Upper lobe of right lung (tissue), 1 donor: ENCODE measurements at regions not wholly inside any gene's neighbourhood (a gene's known extent, or its start where the extent isn't known, plus 50 kb on each side); places are given as distances from the start of the nearest gene placed in this dataset.

Source experiments
- ATAC-seq: fragments of 200-7000 bp; cut with Tn5 transposase; one replicate; pipeline ENCODE4 v1.9.1; 2020; ENCODE audit warnings: mild to moderate bottlenecking, moderate library complexity
- DNase-seq: peaks from one replicate; pipeline ENCODE4 v3.0.0-alpha.2; 2020
- H3K27ac ChIP-seq: fragments of 200-600 bp; one replicate; pipeline ENCODE4 v1.8.0; 2022
- H3K27me3 ChIP-seq: fragments of 200-600 bp; one replicate; pipeline ENCODE4 v1.8.0; 2022; ENCODE audit warnings: mild to moderate bottlenecking
- H3K36me3 ChIP-seq: fragments of 200-600 bp; one replicate; pipeline ENCODE4 v1.8.0; 2022
- H3K4me1 ChIP-seq: fragments of 200-600 bp; one replicate; pipeline ENCODE4 v1.8.0; 2022
- H3K4me3 ChIP-seq: fragments of 200-600 bp; one replicate; pipeline ENCODE4 v1.8.0; 2022; ENCODE audit warnings: mild to moderate bottlenecking
- H3K9me3 ChIP-seq: fragments of 200-600 bp; one replicate; pipeline ENCODE4 v1.8.0; 2022
- intact Hi-C: fragments of 100-400 bp; cut with DNase I; formaldehyde crosslinking; loops from one replicate; pipeline ENCODE4 v1.11.0; 2022
- TF ChIP-seq, protein P1 (sequence below): fragments of 200-600 bp; IDR thresholded peaks from one replicate; pipeline ENCODE4 v1.8.0; 2022; ENCODE audit warnings: antibody characterized with exemption
- donor health status: DM: no; HTN: yes; CAD: no; lungs with severe emphysema.

DNA sequence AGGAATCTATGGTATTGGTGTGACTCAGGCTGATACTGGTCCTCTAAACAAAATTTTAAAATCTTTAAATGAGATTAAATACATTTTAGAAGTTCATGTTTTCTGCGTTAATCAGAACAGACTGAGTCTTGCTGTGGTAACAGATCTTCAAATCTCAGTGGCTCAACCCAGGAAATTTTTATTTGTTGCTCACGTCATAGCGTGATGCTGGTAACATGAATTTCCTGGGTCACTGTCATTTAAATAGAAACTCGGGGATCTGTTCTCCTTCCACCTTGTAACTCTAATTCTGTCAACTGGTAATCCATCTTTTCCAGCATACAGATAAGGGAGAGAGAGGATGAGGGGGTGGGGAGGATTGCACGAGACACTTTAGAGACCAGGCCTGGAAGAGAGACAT lies 90.0 kb downstream of the CDC42EP3 start:
- DNase-seq = no peak
- Histone ChIP-seq H3K4me1 (peaks cover 36% of the 10 kb centered on the region), H3K9me3 (no peaks in the 10 kb centered on the region), H3K27me3 (no peaks in the 10 kb centered on the region), H3K27ac (no peak overlapping the region), H3K36me3 (no peaks in the 10 kb centered on the region), H3K4me3 (no peak overlapping the region)
- no peak for ATAC-seq
- TF ChIP-seq, protein P1, sequence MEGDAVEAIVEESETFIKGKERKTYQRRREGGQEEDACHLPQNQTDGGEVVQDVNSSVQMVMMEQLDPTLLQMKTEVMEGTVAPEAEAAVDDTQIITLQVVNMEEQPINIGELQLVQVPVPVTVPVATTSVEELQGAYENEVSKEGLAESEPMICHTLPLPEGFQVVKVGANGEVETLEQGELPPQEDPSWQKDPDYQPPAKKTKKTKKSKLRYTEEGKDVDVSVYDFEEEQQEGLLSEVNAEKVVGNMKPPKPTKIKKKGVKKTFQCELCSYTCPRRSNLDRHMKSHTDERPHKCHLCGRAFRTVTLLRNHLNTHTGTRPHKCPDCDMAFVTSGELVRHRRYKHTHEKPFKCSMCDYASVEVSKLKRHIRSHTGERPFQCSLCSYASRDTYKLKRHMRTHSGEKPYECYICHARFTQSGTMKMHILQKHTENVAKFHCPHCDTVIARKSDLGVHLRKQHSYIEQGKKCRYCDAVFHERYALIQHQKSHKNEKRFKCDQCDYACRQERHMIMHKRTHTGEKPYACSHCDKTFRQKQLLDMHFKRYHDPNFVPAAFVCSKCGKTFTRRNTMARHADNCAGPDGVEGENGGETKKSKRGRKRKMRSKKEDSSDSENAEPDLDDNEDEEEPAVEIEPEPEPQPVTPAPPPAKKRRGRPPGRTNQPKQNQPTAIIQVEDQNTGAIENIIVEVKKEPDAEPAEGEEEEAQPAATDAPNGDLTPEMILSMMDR = no peak
- intact Hi-C loops = no loop called here

DNA sequence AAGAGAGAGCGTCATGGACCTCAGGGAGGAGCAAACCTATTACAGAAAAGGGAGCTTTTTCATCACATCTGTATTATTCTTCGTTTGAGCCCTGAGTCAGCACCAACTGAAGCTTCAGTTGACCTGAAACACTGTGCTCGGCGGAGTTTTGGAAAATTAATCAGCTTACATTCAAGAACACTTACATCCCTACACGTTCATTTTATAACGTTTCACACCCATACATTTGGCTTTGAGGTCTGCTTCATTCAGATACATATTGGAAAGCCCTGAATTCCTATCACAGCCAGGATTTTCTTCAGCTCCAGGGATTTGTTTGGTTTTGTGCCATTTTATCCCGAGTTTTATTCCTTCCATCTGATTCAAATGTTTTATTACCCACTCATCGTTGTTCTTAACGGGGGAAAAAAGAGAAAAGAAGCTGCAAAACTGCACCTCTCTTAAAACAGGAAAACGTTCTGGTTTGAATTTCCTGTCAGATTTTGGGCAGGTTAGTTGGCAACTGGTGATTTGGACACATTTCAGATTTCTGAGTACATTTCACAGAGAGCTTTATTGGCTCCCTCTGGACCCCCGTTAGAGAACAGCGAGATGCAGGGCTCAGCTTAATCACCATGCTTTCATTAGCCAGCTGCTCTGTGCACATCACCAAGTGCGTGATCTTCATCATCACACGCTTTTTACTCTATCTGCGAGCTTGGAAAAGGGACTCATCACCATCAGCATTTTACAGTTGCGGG lies 88.8 kb downstream of the CDC42EP3 start:
- ATAC-seq (no peak), DNase-seq (no peak)
- H3K4me3 ChIP-seq = no peak overlapping the region
- no peaks in the 10 kb centered on the region for H3K36me3 ChIP-seq
- no peak overlapping the region for H3K27ac ChIP-seq
- intact Hi-C loops = no loop called here
- no peaks in the 10 kb centered on the region for H3K9me3 ChIP-seq
- TF ChIP-seq, protein P1 = no peak
- H3K4me1 ChIP-seq = peaks cover 42% of the 10 kb centered on the region
- H3K27me3 ChIP-seq = no peaks in the 10 kb centered on the region

DNA sequence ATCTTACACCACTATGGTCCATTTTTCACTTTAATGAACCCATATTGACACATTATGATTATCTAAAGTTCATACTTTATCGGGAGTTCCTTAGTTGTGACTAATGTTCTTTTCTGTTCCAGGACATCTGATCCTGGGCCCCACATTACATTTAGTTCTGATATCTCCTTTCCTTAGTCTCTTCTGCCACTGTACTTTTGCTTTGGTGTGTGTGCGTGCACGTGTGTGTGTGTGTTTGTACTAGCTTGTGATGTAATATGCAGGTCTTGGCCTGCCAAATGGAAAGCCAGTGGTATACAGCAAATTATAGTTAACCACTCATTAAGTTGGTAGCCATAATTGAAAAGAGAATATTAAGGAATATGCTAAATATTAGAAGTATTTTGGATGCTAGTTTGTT lies 88.0 kb downstream of the CDC42EP3 start:
- no peaks in the 10 kb centered on the region for H3K9me3 ChIP-seq
- no peak overlapping the region for H3K4me3 ChIP-seq
- ATAC-seq (no peak), DNase-seq (no peak)
- H3K27ac ChIP-seq = no peak overlapping the region
- peaks cover 42% of the 10 kb centered on the region for H3K4me1 ChIP-seq
- H3K27me3 ChIP-seq = no peaks in the 10 kb centered on the region
- intact Hi-C loops = no loop called here
- no peaks in the 10 kb centered on the region for H3K36me3 ChIP-seq
- TF ChIP-seq, protein P1 = no peak

DNA sequence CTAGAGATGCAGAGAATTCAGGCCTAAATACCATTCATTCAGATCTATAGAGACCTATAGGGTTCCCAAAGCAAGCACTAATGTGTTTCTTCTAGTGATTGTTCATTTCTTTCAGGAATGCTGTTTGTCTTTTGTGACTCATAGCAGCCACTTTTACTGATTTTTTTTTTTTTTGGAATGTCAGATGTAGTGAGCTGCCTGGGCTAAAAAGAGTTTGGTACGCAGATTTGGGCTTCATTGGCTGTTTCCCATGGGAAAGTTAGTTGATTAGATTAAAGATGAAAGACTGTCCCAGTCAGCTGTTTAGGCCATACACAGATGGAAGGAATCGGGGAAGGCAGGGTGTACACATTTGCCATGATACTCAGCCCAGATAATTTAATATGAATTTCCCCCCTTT lies 87.6 kb downstream of the CDC42EP3 start:
- Histone ChIP-seq H3K4me1 (peaks cover 42% of the 10 kb centered on the region), H3K27ac (no peak overlapping the region), H3K36me3 (no peaks in the 10 kb centered on the region), H3K27me3 (no peaks in the 10 kb centered on the region), H3K4me3 (no peak overlapping the region), H3K9me3 (no peaks in the 10 kb centered on the region)
- DNase-seq (no peak), ATAC-seq (no peak)
- intact Hi-C loops = no loop called here
- TF ChIP-seq, protein P1 = no peak

- H3K4me1 ChIP-seq = peaks cover 49% of the 10 kb centered on the region
- no peaks in the 10 kb centered on the region for H3K9me3 ChIP-seq
- H3K27me3 ChIP-seq = no peaks in the 10 kb centered on the region
- no peak overlapping the region for H3K4me3 ChIP-seq
- TF ChIP-seq, protein P1 = no peak
- H3K27ac ChIP-seq = peak overlapping the region; percentile 61
- no peak for DNase-seq
- no peaks in the 10 kb centered on the region for H3K36me3 ChIP-seq
- peak; percentile 64 for ATAC-seq
- intact Hi-C loops = no loop called here
Measured at GRCh38 chr2:37585295-37585908, 86.0 kb downstream of the CDC42EP3 start.
